Inflammatory macrophage treated with lipopolysaccharide for 4 hours (primary cell): ENCODE measurements at regions not wholly inside any gene's neighbourhood (a gene's known extent, or its start where the extent isn't known, plus 50 kb on each side); places are given as distances from the start of the nearest gene placed in this dataset.

Source experiments
- DNase-seq: peaks from one replicate; pipeline ENCODE4 v3.0.0-alpha.2; 2020

- no peak for DNase-seq
Observed at GRCh38 chr5:163369776-163370385, 67.5 kb upstream of the CCNG1 start.

- DNase-seq: no peak
Observed at GRCh38 chr5:163373436-163374084, 63.8 kb upstream of the CCNG1 start.

DNA sequence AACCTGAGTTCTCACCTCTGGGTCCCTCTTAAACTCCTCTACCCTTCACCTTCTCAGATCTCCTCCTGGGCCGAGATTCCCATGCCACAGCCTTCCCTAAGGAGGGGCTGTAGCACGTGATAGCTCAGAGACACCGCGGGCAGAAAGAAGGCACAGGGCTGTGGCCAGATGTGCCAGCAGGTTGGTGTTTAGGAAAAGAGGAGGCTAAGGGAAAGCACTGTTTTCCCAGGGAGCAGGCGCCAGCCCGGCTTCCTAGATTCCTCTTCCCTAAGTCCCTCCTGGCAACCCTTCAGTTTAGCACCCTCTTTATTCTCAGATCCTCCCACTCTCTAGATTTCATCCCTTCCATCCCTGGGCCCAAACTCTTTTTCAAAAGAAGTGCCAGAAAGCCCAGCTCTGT, 59.4 kb upstream of the CCNG1 start:
- no peak for DNase-seq

- DNase-seq: peak; percentile 58
Observed at GRCh38 chr5:163379298-163380155, 57.9 kb upstream of the CCNG1 start.

GRCh38 chr5:163381832-163382231, 55.6 kb upstream of the CCNG1 start:
- DNase-seq: no peak

- DNase-seq: no peak
Observed at GRCh38 chr5:163383754-163384153, 53.6 kb upstream of the CCNG1 start.

DNA sequence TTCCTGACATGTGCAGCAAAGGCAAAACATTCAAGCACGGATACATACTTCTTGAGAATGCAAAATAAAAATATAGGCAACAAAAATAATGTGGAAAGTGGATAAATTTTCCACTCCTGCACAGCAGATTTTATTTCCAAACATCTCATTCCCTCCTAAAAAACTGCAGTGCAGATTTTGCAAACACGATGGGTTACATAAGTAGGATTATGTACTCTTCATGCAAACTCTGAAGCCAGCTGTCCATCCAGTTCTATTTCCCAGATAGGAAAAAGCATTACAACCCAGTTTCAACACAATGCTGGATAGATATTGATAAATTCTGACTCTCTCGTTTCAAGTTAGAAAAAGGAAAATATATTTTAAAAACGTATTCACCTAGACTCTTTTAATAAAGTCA, 52.7 kb upstream of the CCNG1 start:
- DNase-seq: no peak

DNA sequence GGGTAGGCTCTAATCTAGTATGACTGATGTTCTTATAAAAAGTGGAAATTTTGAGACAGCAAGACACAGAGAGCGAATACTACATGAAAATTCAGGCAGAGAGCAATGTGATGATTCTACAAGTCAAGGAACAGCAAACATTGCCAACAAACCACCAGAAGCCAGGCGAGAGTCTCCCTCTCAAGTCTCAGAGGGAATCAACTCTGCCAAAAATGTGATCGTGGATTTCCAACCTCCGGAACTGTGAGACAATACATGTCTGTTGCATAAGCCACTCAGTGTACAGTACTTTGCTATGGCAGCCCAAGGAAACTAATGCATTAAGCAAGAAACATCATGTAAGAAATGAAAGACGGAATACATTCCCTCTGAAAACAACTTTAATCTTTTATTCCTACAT, 52.1 kb upstream of the CCNG1 start:
- DNase-seq: no peak

- DNase-seq: no peak
Observed at GRCh38 chr5:163385824-163386223, 51.6 kb upstream of the CCNG1 start.

- no peak for DNase-seq
Observed at GRCh38 chr5:163386352-163386751, 51.0 kb upstream of the CCNG1 start.

DNA sequence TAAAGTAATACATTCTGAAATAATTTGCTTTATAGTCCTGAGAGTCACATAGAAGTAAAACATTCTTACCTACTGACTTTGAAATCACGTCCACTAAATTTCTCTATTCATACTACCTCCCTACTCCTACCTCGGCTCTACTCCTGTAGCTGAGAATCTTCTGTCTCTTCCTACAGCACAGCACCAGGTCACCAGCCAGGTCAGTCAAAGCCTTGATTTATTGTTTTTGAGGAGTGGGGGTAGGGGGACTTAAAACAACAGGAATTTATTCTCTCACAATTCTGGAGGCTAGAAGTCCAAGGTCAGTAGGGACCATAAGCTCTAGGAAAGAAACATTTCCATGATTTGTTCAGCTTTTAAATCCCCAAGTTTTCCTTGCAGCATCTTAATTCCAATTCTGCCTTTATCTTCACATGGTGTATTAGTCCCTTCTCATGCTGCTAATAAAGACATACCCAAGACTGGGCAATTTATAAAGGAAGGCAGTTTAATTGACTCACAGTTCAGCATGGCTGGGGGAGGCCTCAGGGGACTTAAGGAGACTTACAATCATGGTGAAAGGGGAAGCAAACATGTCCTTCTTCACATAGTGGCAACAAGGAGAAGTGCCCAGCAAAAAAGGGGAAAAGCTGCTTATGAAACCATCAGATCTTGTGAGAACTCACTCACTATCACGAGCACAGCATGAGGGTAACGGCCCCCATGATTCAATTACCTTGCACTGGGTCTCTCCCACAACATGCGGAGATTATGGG, 49.6 kb upstream of the CCNG1 start:
- peak; percentile 26 for DNase-seq
